SU-DHL-6 (cell line): ENCODE measurements at regions not wholly inside any gene's neighbourhood (a gene's known extent, or its start where the extent isn't known, plus 50 kb on each side); places are given as distances from the start of the nearest gene placed in this dataset.

ENCODE experiments used
- H2AFZ ChIP-seq: fragments of 200-600 bp; sonication (generic); 2 replicates; pipeline ENCODE4 v1.6.1; 2014; ENCODE audit warnings: low read depth, mild to moderate bottlenecking, moderate library complexity, mixed read lengths, antibody characterized with exemption, low read length; ENCODE audit not compliant: severe bottlenecking
- H3F3A ChIP-seq: fragments of 200-600 bp; shearing (Covaris generic); 2 replicates; pipeline ENCODE4 v1.6.0; 2016; ENCODE audit warnings: antibody characterized with exemption, mild to moderate bottlenecking; ENCODE audit not compliant: insufficient read depth
- H3K27ac ChIP-seq: fragments of 200-600 bp; sonication (generic); 2 replicates; pipeline ENCODE4 v1.5.1; 2016; ENCODE audit warnings: low read depth, mild to moderate bottlenecking, low read length, moderate library complexity, mixed read lengths
- H3K27me3 ChIP-seq: fragments of 200-600 bp; sonication (generic), shearing (Covaris generic); 2 replicates; pipeline ENCODE4 v1.6.0; 2014; ENCODE audit warnings: mild to moderate bottlenecking, low read length
- H3K36me3 ChIP-seq: fragments of 200-600 bp; sonication (generic); 2 replicates; pipeline ENCODE4 v1.6.1; 2014; ENCODE audit warnings: mild to moderate bottlenecking, low read length, mixed read lengths
- H3K4me2 ChIP-seq: fragments of 300-600, 200-600 bp; shearing (Covaris generic), sonication (generic); 2 replicates; pipeline ENCODE4 v1.6.0; 2014; ENCODE audit warnings: low read length, low read depth, mild to moderate bottlenecking; ENCODE audit not compliant: poor library complexity, severe bottlenecking
- H3K4me3 ChIP-seq: fragments of 200-600 bp; sonication (generic); 2 replicates; pipeline ENCODE4 v1.5.1; 2014; ENCODE audit warnings: antibody characterized with exemption, low read length, mild to moderate bottlenecking, mixed read lengths; ENCODE audit not compliant: insufficient read depth, poor library complexity, severe bottlenecking
- H3K79me2 ChIP-seq: fragments of 200-600 bp; sonication (generic); 2 replicates; pipeline ENCODE4 v1.6.1; 2014; ENCODE audit warnings: mild to moderate bottlenecking, low read length, moderate library complexity; ENCODE audit not compliant: insufficient read depth
- H3K9ac ChIP-seq: fragments of 200-600 bp; sonication (generic); 2 replicates; pipeline ENCODE4 v1.7.0; 2014; ENCODE audit warnings: mild to moderate bottlenecking, low read length
- H3K9me2 ChIP-seq: fragments of 200-600 bp; sonication (generic); replicated peaks from 2 replicates; pipeline ENCODE4 v1.6.1; 2014; ENCODE audit warnings: low read length; ENCODE audit not compliant: insufficient read depth
- H3K9me3 ChIP-seq: fragments of 200-600 bp; sonication (generic); 2 replicates; pipeline ENCODE4 v1.6.1; 2014; ENCODE audit warnings: low read length, mixed read lengths; ENCODE audit not compliant: insufficient read depth
- H4K20me1 ChIP-seq: fragments of 200-600 bp; sonication (generic); 2 replicates; pipeline ENCODE4 v1.6.1; 2014; ENCODE audit warnings: low read depth, mild to moderate bottlenecking, antibody characterized with exemption, low read length, moderate library complexity, mixed read lengths
- EZH2phosphoT487 ChIP-seq: fragments of 200-600 bp; sonication (generic), shearing (Covaris generic); conservative IDR thresholded peaks from 2 replicates; pipeline ENCODE4 v1.6.1; 2018; ENCODE audit warnings: mild to moderate bottlenecking, antibody characterized with exemption, low read length, moderate library complexity, mixed read lengths
- TF ChIP-seq, protein P1 (sequence below): fragments of 200-600 bp; sonication (generic); IDR thresholded peaks from one replicate; pipeline ENCODE4 v1.5.1; 2017; ENCODE audit warnings: antibody characterized with exemption, mild to moderate bottlenecking, low read length, moderate library complexity; ENCODE audit not compliant: insufficient read depth, poor library complexity, severe bottlenecking

DNA sequence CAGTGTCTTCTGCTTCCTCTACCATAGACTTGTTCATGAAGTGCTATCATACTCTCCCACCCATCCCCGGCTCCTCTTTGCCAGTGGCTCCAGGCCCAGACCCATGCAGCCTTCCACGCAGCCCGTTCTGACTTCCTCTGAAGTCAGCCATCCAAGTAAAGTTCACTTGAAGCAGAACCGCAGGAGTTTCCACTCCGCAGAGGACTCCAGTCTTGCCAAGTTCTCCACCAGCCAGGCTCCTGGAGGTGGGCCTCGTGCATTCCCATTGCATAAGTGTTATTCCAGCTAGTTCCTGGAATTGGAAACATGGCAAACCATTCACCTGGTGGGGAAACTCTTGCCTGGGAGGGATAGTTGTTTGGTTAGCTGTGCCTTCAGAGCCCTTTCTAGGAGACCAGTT lies 185.1 kb downstream of the PLPP3 start:
- Histone ChIP-seq H3K4me2 (no peak overlapping the region), H3K27ac (no peak overlapping the region), H3K9me3 (no peaks in the 10 kb centered on the region), H3K4me3 (no peak overlapping the region), H3F3A (no peaks in the 10 kb centered on the region), H3K36me3 (no peaks in the 10 kb centered on the region), H3K27me3 (no peaks in the 10 kb centered on the region), H3K79me2 (no peaks in the 10 kb centered on the region), H2AFZ (no peak overlapping the region), H3K9ac (no peak overlapping the region), H3K9me2 (0 out of 2 replicates have a peak, but pooled peaks cover 3% of the 10 kb centered on the region), H4K20me1 (no peaks in the 10 kb centered on the region)
- TF ChIP-seq, protein P1, sequence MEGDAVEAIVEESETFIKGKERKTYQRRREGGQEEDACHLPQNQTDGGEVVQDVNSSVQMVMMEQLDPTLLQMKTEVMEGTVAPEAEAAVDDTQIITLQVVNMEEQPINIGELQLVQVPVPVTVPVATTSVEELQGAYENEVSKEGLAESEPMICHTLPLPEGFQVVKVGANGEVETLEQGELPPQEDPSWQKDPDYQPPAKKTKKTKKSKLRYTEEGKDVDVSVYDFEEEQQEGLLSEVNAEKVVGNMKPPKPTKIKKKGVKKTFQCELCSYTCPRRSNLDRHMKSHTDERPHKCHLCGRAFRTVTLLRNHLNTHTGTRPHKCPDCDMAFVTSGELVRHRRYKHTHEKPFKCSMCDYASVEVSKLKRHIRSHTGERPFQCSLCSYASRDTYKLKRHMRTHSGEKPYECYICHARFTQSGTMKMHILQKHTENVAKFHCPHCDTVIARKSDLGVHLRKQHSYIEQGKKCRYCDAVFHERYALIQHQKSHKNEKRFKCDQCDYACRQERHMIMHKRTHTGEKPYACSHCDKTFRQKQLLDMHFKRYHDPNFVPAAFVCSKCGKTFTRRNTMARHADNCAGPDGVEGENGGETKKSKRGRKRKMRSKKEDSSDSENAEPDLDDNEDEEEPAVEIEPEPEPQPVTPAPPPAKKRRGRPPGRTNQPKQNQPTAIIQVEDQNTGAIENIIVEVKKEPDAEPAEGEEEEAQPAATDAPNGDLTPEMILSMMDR = no peak
- TF ChIP-seq EZH2phosphoT487 = no peak

DNA sequence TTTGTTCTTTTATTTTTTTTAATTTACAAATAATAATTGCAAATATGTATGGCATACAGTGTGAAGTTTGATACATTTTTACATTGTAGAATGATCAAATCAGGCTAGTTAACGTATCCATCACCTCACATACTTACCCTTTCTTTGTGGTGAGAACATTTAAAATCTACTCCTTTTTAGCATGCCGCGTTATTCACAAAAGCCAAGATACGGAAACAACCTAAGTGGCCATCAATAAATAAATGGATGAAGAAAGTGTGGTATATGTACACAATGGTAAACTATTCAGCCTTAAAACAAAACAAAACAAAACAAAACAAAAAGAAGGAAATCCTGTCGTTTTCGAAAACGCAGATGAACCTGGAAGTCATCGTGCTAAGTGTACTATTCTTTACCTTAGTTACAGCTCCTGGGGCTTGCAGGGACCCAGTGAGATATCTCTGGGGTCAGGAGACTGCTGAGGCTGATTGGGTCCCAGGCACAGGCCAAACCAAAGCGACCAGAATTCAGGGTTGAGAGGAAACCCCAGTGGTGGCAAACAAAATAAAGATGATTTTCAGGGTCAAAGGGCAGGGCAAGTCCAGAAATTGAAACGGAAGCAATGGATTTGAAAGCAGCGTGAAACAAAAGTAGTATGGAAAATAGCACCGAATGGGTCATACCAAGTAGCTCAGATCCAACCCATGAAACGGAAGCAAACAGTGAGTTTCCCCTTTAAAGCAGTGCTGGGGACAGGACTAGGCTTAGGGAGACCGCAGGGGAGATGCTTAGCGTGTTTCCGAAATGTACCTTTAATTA lies 188.2 kb downstream of the PLPP3 start:
- Histone ChIP-seq H3K9me3 (no peaks in the 10 kb centered on the region), H3K9me2 (0 out of 2 replicates have a peak, but pooled peaks cover 3% of the 10 kb centered on the region), H4K20me1 (no peaks in the 10 kb centered on the region), H3K27me3 (no peaks in the 10 kb centered on the region), H3K9ac (no peak overlapping the region), H2AFZ (no peak overlapping the region), H3K36me3 (no peaks in the 10 kb centered on the region), H3K27ac (no peak overlapping the region), H3K4me3 (no peak overlapping the region), H3K79me2 (no peaks in the 10 kb centered on the region), H3K4me2 (no peak overlapping the region), H3F3A (no peaks in the 10 kb centered on the region)
- no peak for TF ChIP-seq EZH2phosphoT487
- TF ChIP-seq, protein P1 = no peak

DNA sequence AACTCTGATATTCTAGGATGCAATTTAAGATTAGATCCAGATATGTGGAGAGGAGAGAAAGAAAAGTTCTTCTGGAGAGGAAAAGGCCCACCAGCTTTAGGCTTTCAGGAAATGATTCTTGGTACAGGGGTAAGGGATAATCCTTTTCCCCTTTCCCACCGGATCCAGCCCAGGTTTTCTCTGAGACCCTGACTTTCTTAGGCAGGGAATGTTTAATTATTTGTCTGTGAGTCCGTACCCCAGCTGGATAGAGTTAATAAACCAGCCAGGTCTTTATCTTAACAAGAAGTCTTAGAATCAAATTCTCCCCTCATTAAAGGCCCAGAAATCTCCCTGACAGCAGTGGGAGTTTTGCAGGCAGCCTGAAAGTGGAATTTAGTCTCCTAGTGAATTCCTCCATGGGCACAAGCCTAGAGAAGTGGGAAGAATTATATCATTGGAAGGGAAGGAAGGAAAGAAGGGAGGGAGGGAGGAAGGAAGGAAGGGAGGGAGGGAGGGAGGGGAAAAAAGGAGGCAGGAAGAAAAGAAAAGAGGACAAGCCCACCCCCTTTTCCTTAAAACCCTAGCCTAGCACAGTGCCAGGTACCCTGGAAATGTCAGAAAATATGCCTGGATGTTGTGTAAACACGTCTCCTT lies 189.0 kb downstream of the PLPP3 start:
- no peaks in the 10 kb centered on the region for H3K79me2 ChIP-seq
- H3K9me3 ChIP-seq = no peaks in the 10 kb centered on the region
- H4K20me1 ChIP-seq = no peaks in the 10 kb centered on the region
- 0 out of 2 replicates have a peak, but pooled peaks cover 3% of the 10 kb centered on the region for H3K9me2 ChIP-seq
- TF ChIP-seq, protein P1 = no peak
- TF ChIP-seq EZH2phosphoT487 = no peak
- no peaks in the 10 kb centered on the region for H3F3A ChIP-seq
- no peak overlapping the region for H3K27ac ChIP-seq
- H3K4me2 ChIP-seq = no peak overlapping the region
- no peak overlapping the region for H3K4me3 ChIP-seq
- H3K27me3 ChIP-seq = no peaks in the 10 kb centered on the region
- H2AFZ ChIP-seq = no peak overlapping the region
- H3K36me3 ChIP-seq = no peaks in the 10 kb centered on the region
- no peak overlapping the region for H3K9ac ChIP-seq
